VCaP (cell line): ENCODE measurements at regions not wholly inside any gene's neighbourhood (a gene's known extent, or its start where the extent isn't known, plus 50 kb on each side); places are given as distances from the start of the nearest gene placed in this dataset.
A peak's percentile ranks its signal among the peaks of the same experiment; 100 is the strongest.
"Not testable (repeated sequence)": the region's sequence is repeated elsewhere in the genome, so short reads cannot be mapped to it uniquely, and the experiment has no call there.

ENCODE experiments used
- H3K27ac ChIP-seq: fragments of 450-650 bp; 2 replicates; pipeline ENCODE4 v1.5.1; 2017
- CTCF ChIP-seq: fragments of 450-650 bp; conservative IDR thresholded peaks from 2 replicates; pipeline ENCODE4 v1.5.1; 2017; ENCODE audit warnings: mild to moderate bottlenecking, moderate library complexity

GRCh38 chr16:5257462-5257861 lies 159.9 kb upstream of the EEF2KMT start:
- TF ChIP-seq CTCF = no peak
- no peak overlapping the region for H3K27ac ChIP-seq

GRCh38 chr16:5252791-5253190 lies 155.2 kb upstream of the EEF2KMT start:
- H3K27ac ChIP-seq = no peak overlapping the region
- no peak for TF ChIP-seq CTCF

GRCh38 chr16:5247403-5247802 lies 149.8 kb upstream of the EEF2KMT start:
- not testable (repeated sequence) for H3K27ac ChIP-seq

GRCh38 chr16:5240278-5240626 lies 142.7 kb upstream of the EEF2KMT start:
- H3K27ac ChIP-seq = not testable (repeated sequence)

GRCh38 chr16:5239472-5240277 lies 142.1 kb upstream of the EEF2KMT start:
- TF ChIP-seq CTCF = peak; percentile 67
- not testable (repeated sequence) for H3K27ac ChIP-seq

GRCh38 chr16:5235119-5235518 lies 137.5 kb upstream of the EEF2KMT start:
- no peak overlapping the region for H3K27ac ChIP-seq
- no peak for TF ChIP-seq CTCF

GRCh38 chr16:5234295-5235050 lies 136.9 kb upstream of the EEF2KMT start:
- no peak overlapping the region for H3K27ac ChIP-seq
- no peak for TF ChIP-seq CTCF

- no peak overlapping the region for H3K27ac ChIP-seq
Observed at GRCh38 chr16:5231246-5231759, 133.7 kb upstream of the EEF2KMT start.

More at GRCh38 chr16:5231246-5231759, 133.7 kb upstream of the EEF2KMT start:
- no peak for TF ChIP-seq CTCF
